AG04449 (cell line): ENCODE measurements at regions not wholly inside any gene's neighbourhood (a gene's known extent, or its start where the extent isn't known, plus 50 kb on each side); places are given as distances from the start of the nearest gene placed in this dataset.
A peak's percentile ranks its signal among the peaks of the same experiment; 100 is the strongest.

Experiments
- CTCF ChIA-PET: fragments of 350-600 bp; formaldehyde crosslinking; extraction: SDS; loops from one replicate; lab custom pipeline; 2021; ENCODE audit warnings: antibody characterized with exemption; lab: Yijun Ruan, JAX
- POLR2A ChIA-PET: fragments of 400-600, 350-600 bp; formaldehyde crosslinking; extraction: SDS; loops from one replicate; lab custom pipeline; 2020; ENCODE audit warnings: antibody characterized with exemption, inconsistent platforms; lab: Yijun Ruan, JAX
- DNase-seq: peaks from one replicate; pipeline ENCODE4 v3.0.0-alpha.2; 2010; ENCODE audit warnings: low read depth, low spot score
- H3K4me3 ChIP-seq: 2 replicates; pipeline ENCODE4 v1.5.1; 2011; ENCODE audit warnings: low read depth, mild to moderate bottlenecking, control low read depth, low read length
- CTCF ChIP-seq: IDR thresholded peaks from one replicate; pipeline ENCODE4 v1.5.1; 2011; ENCODE audit warnings: mild to moderate bottlenecking, moderate library complexity, low read length, control low read depth, inconsistent platforms; ENCODE audit not compliant: insufficient read depth; ENCODE audit errors: missing control alignments

- no peak overlapping the region for H3K4me3 ChIP-seq
- no peak for DNase-seq
- TF ChIP-seq CTCF = peak; percentile 40
- CTCF ChIA-PET = interaction anchor here (1.1 to 4.1 kb wide), 5 partner anchors 14 to 319 kb away, joined by 3 to 107 read pairs (median 16); no protein-coding TSS in a partner anchor
- POLR2A ChIA-PET = interaction anchor here (0.6 kb wide), 1 partner anchor 114 kb away, joined by 3 read pairs; no protein-coding TSS in a partner anchor
These were observed 105.3 kb upstream of the BMP5 start for GRCh38 chr6:55980627-55981211.

GRCh38 chr6:55979526-55979925 is 104.1 kb upstream of the BMP5 start:
- CTCF ChIA-PET = interaction anchor here (0.6 to 3.6 kb wide), 6 partner anchors 13 to 703 kb away, joined by 3 to 107 read pairs (median 3); no protein-coding TSS in a partner anchor

GRCh38 chr6:55977959-55978665 is 102.7 kb upstream of the BMP5 start:
- CTCF ChIA-PET = interaction anchor here (0.8 to 3.6 kb wide), 10 partner anchors 9 to 336 kb away, joined by 3 to 107 read pairs (median 4); no protein-coding TSS in a partner anchor
- no peak for TF ChIP-seq CTCF
- no peak for DNase-seq
- no peak overlapping the region for H3K4me3 ChIP-seq
- POLR2A ChIA-PET = no interaction called here

More at GRCh38 chr6:55979526-55979925, 104.1 kb upstream of the BMP5 start:
- TF ChIP-seq CTCF = no peak
- POLR2A ChIA-PET = no interaction called here
- no peak for DNase-seq
- H3K4me3 ChIP-seq = no peak overlapping the region

- no peak overlapping the region for H3K4me3 ChIP-seq
- ChIA-PET CTCF (no interaction called here), POLR2A (no interaction called here)
- DNase-seq = no peak
- TF ChIP-seq CTCF = no peak
These were observed 99.3 kb upstream of the BMP5 start for GRCh38 chr6:55974688-55975087.

GRCh38 chr6:55972091-55972490 is 96.7 kb upstream of the BMP5 start:
- TF ChIP-seq CTCF = no peak
- POLR2A ChIA-PET = no interaction called here
- CTCF ChIA-PET = interaction anchor here (2.3 kb wide), 1 partner anchor 320 kb away, joined by 5 read pairs; no protein-coding TSS in a partner anchor

GRCh38 chr6:55969526-55969925 is 94.1 kb upstream of the BMP5 start:
- POLR2A ChIA-PET = no interaction called here
- TF ChIP-seq CTCF = no peak
- no peak for DNase-seq
- CTCF ChIA-PET = no interaction called here
- H3K4me3 ChIP-seq = no peak overlapping the region

More at GRCh38 chr6:55972091-55972490, 96.7 kb upstream of the BMP5 start:
- no peak for DNase-seq
- no peak overlapping the region for H3K4me3 ChIP-seq
